WERI-Rb-1 (cell line): ENCODE measurements at regions not wholly inside any gene's neighbourhood (a gene's known extent, or its start where the extent isn't known, plus 50 kb on each side); places are given as distances from the start of the nearest gene placed in this dataset.

Source experiments
- DNase-seq: peaks from one replicate; pipeline ENCODE4 v3.0.0-alpha.2; 2020
- H3K27ac ChIP-seq: fragments of 250-450 bp; sonication (Bioruptor Pico); 2 replicates; pipeline ENCODE4 v1.5.1; 2020; ENCODE audit warnings: mild to moderate bottlenecking, moderate library complexity
- H3K27me3 ChIP-seq: fragments of 250-450 bp; sonication (Bioruptor Pico); 2 replicates; pipeline ENCODE4 v1.5.1; 2021; ENCODE audit warnings: mild to moderate bottlenecking, low read depth, moderate library complexity; ENCODE audit not compliant: insufficient read depth, severe bottlenecking
- H3K36me3 ChIP-seq: fragments of 250-450 bp; sonication (Bioruptor Pico); 2 replicates; pipeline ENCODE4 v1.5.1; 2020; ENCODE audit warnings: mild to moderate bottlenecking, moderate library complexity
- H3K4me3 ChIP-seq: 2 replicates; pipeline ENCODE4 v1.5.1; 2011; ENCODE audit warnings: low read depth, mild to moderate bottlenecking, control low read depth, low read length
- H3K9me3 ChIP-seq: fragments of 250-450 bp; sonication (Bioruptor Pico); 2 replicates; pipeline ENCODE4 v1.5.1; 2021; ENCODE audit warnings: mild to moderate bottlenecking, moderate library complexity; ENCODE audit not compliant: severe bottlenecking
- CTCF ChIP-seq: IDR thresholded peaks from 2 replicates; pipeline ENCODE4 v1.5.1; 2011; ENCODE audit warnings: low read depth, mild to moderate bottlenecking, control low read depth, inconsistent platforms, low read length

- DNase-seq, result no peak
Measured at GRCh38 chr3:132229641-132230040, 87.6 kb upstream of the ACP3 start.

GRCh38 chr3:132230156-132231000 is 86.8 kb upstream of the ACP3 start:
- no peak for TF ChIP-seq CTCF
- Histone ChIP-seq H3K27ac (no peak overlapping the region), H3K9me3 (no peaks in the 10 kb centered on the region), H3K27me3 (no peaks in the 10 kb centered on the region), H3K36me3 (no peaks in the 10 kb centered on the region), H3K4me3 (no peak overlapping the region)
- no peak for DNase-seq

More at GRCh38 chr3:132229641-132230040, 87.6 kb upstream of the ACP3 start:
- no peaks in the 10 kb centered on the region for H3K9me3 ChIP-seq
- no peak for TF ChIP-seq CTCF
- H3K27ac ChIP-seq, result no peak overlapping the region
- no peak overlapping the region for H3K4me3 ChIP-seq
- no peaks in the 10 kb centered on the region for H3K36me3 ChIP-seq
- H3K27me3 ChIP-seq, result no peaks in the 10 kb centered on the region

- H3K36me3 ChIP-seq, result no peaks in the 10 kb centered on the region
- H3K4me3 ChIP-seq, result no peak overlapping the region
- H3K27ac ChIP-seq, result no peak overlapping the region
- no peak for TF ChIP-seq CTCF
- no peak for DNase-seq
- no peaks in the 10 kb centered on the region for H3K9me3 ChIP-seq
- H3K27me3 ChIP-seq, result no peaks in the 10 kb centered on the region
Measured at GRCh38 chr3:132231633-132232032, 85.6 kb upstream of the ACP3 start.

GRCh38 chr3:132232231-132232792 is 84.9 kb upstream of the ACP3 start:
- no peak for DNase-seq
- Histone ChIP-seq H3K9me3 (no peaks in the 10 kb centered on the region), H3K27ac (no peak overlapping the region), H3K27me3 (no peaks in the 10 kb centered on the region), H3K4me3 (no peak overlapping the region), H3K36me3 (no peaks in the 10 kb centered on the region)
- no peak for TF ChIP-seq CTCF

GRCh38 chr3:132236701-132237651 is 80.2 kb upstream of the ACP3 start:
- no peaks in the 10 kb centered on the region for H3K9me3 ChIP-seq
- DNase-seq, result no peak
- no peak for TF ChIP-seq CTCF
- H3K36me3 ChIP-seq, result no peaks in the 10 kb centered on the region
- no peaks in the 10 kb centered on the region for H3K27me3 ChIP-seq
- H3K4me3 ChIP-seq, result no peak overlapping the region
- H3K27ac ChIP-seq, result no peak overlapping the region
